ENCODE measurements at regions not wholly inside any gene's neighbourhood (a gene's known extent, or its start where the extent isn't known, plus 50 kb on each side); places are given as distances from the start of the nearest gene placed in this dataset.
"Not testable (repeated sequence)": the region's sequence is repeated elsewhere in the genome, so short reads cannot be mapped to it uniquely, and the experiment has no call there.

- ChIA-PET CTCF (no interaction called here), POLR2A (no interaction called here)
- no peak for TF ChIP-seq CTCF (IDR thresholded peaks at IDR 0.05; ENCODE audit: control extremely low read depth, extremely low read depth, low read depth, missing control alignments)
- no peak for DNase-seq (ENCODE audit: extremely low spot score)
These were observed 98.6 kb upstream of the IGF1R start for GRCh38 chr15:98549741-98550140.

GRCh38 chr15:98550363-98550762 lies 98.0 kb upstream of the IGF1R start:
- CTCF ChIA-PET, result not testable (repeated sequence)

GRCh38 chr15:98551936-98552562 lies 96.3 kb upstream of the IGF1R start:
- POLR2A ChIA-PET, result no interaction called here
- TF ChIP-seq CTCF (IDR thresholded peaks at IDR 0.05; ENCODE audit: control extremely low read depth, extremely low read depth, low read depth, missing control alignments), result no peak
- CTCF ChIA-PET, result no interaction called here
- no peak for DNase-seq (ENCODE audit: extremely low spot score)

More at GRCh38 chr15:98550363-98550762, 98.0 kb upstream of the IGF1R start:
- DNase-seq (ENCODE audit: extremely low spot score); POLR2A ChIA-PET: not testable (repeated sequence)

GRCh38 chr15:98554272-98555172 lies 93.8 kb upstream of the IGF1R start:
- no peak for TF ChIP-seq CTCF (IDR thresholded peaks at IDR 0.05; ENCODE audit: control extremely low read depth, extremely low read depth, low read depth, missing control alignments)
- no peak for DNase-seq (ENCODE audit: extremely low spot score)
- POLR2A ChIA-PET, result no interaction called here
- CTCF ChIA-PET, result interaction anchor here (1.4 kb wide), 1 partner anchor 9 kb away, joined by 3 read pairs; no protein-coding TSS in a partner anchor

- ChIA-PET CTCF (no interaction called here), POLR2A (no interaction called here)
- TF ChIP-seq CTCF (IDR thresholded peaks at IDR 0.05; ENCODE audit: control extremely low read depth, extremely low read depth, low read depth, missing control alignments), result no peak
- DNase-seq (ENCODE audit: extremely low spot score), result no peak
These were observed 93.2 kb upstream of the IGF1R start for GRCh38 chr15:98555173-98555515.

- no peak for TF ChIP-seq CTCF (IDR thresholded peaks at IDR 0.05; ENCODE audit: control extremely low read depth, extremely low read depth, low read depth, missing control alignments)
These were observed 92.0 kb upstream of the IGF1R start for GRCh38 chr15:98556321-98556720.

GRCh38 chr15:98560338-98560737 lies 88.0 kb upstream of the IGF1R start:
- ChIA-PET POLR2A (no interaction called here), CTCF (interaction anchor here (1.8 kb wide), 1 partner anchor 38 kb away, joined by 4 read pairs; no protein-coding TSS in a partner anchor)
- DNase-seq (ENCODE audit: extremely low spot score), result no peak
- no peak for TF ChIP-seq CTCF (IDR thresholded peaks at IDR 0.05; ENCODE audit: control extremely low read depth, extremely low read depth, low read depth, missing control alignments)

More at GRCh38 chr15:98556321-98556720, 92.0 kb upstream of the IGF1R start:
- DNase-seq (ENCODE audit: extremely low spot score), result no peak
- ChIA-PET CTCF (no interaction called here), POLR2A (no interaction called here)

Measured in GM10248 (cell line).